H1 (cell line): ENCODE measurements at regions not wholly inside any gene's neighbourhood (a gene's known extent, or its start where the extent isn't known, plus 50 kb on each side); places are given as distances from the start of the nearest gene placed in this dataset.

Experiments used
- TF ChIP-seq, protein P1 (sequence below): fragments of 300-600 bp; sonication (generic); IDR thresholded peaks from 2 replicates; pipeline ENCODE4 v1.7.1; 2012; ENCODE audit warnings: low read length, moderate library complexity, mild to moderate bottlenecking, inconsistent platforms; ENCODE audit not compliant: insufficient replicate concordance

DNA sequence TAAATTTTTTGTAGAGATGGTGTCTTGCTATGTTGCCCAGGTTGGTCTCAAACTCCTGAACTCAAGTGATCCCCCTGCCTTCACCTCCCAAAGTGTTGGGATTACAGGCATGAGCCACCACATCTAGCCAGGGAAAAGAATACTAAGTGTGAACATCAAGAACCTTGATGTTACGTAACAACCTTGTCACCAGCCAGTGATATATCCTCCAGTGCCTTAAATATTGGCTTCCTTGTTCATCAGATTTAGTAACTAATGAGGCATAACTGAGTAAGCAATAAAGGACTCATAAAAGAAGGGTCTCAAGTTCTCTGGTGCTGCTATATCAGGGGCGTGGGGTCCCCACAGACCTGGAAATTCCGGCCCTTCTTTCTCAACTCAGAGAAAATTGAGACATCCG, 60.5 kb upstream of the ENPEP start (continued):
- TF ChIP-seq, protein P1, sequence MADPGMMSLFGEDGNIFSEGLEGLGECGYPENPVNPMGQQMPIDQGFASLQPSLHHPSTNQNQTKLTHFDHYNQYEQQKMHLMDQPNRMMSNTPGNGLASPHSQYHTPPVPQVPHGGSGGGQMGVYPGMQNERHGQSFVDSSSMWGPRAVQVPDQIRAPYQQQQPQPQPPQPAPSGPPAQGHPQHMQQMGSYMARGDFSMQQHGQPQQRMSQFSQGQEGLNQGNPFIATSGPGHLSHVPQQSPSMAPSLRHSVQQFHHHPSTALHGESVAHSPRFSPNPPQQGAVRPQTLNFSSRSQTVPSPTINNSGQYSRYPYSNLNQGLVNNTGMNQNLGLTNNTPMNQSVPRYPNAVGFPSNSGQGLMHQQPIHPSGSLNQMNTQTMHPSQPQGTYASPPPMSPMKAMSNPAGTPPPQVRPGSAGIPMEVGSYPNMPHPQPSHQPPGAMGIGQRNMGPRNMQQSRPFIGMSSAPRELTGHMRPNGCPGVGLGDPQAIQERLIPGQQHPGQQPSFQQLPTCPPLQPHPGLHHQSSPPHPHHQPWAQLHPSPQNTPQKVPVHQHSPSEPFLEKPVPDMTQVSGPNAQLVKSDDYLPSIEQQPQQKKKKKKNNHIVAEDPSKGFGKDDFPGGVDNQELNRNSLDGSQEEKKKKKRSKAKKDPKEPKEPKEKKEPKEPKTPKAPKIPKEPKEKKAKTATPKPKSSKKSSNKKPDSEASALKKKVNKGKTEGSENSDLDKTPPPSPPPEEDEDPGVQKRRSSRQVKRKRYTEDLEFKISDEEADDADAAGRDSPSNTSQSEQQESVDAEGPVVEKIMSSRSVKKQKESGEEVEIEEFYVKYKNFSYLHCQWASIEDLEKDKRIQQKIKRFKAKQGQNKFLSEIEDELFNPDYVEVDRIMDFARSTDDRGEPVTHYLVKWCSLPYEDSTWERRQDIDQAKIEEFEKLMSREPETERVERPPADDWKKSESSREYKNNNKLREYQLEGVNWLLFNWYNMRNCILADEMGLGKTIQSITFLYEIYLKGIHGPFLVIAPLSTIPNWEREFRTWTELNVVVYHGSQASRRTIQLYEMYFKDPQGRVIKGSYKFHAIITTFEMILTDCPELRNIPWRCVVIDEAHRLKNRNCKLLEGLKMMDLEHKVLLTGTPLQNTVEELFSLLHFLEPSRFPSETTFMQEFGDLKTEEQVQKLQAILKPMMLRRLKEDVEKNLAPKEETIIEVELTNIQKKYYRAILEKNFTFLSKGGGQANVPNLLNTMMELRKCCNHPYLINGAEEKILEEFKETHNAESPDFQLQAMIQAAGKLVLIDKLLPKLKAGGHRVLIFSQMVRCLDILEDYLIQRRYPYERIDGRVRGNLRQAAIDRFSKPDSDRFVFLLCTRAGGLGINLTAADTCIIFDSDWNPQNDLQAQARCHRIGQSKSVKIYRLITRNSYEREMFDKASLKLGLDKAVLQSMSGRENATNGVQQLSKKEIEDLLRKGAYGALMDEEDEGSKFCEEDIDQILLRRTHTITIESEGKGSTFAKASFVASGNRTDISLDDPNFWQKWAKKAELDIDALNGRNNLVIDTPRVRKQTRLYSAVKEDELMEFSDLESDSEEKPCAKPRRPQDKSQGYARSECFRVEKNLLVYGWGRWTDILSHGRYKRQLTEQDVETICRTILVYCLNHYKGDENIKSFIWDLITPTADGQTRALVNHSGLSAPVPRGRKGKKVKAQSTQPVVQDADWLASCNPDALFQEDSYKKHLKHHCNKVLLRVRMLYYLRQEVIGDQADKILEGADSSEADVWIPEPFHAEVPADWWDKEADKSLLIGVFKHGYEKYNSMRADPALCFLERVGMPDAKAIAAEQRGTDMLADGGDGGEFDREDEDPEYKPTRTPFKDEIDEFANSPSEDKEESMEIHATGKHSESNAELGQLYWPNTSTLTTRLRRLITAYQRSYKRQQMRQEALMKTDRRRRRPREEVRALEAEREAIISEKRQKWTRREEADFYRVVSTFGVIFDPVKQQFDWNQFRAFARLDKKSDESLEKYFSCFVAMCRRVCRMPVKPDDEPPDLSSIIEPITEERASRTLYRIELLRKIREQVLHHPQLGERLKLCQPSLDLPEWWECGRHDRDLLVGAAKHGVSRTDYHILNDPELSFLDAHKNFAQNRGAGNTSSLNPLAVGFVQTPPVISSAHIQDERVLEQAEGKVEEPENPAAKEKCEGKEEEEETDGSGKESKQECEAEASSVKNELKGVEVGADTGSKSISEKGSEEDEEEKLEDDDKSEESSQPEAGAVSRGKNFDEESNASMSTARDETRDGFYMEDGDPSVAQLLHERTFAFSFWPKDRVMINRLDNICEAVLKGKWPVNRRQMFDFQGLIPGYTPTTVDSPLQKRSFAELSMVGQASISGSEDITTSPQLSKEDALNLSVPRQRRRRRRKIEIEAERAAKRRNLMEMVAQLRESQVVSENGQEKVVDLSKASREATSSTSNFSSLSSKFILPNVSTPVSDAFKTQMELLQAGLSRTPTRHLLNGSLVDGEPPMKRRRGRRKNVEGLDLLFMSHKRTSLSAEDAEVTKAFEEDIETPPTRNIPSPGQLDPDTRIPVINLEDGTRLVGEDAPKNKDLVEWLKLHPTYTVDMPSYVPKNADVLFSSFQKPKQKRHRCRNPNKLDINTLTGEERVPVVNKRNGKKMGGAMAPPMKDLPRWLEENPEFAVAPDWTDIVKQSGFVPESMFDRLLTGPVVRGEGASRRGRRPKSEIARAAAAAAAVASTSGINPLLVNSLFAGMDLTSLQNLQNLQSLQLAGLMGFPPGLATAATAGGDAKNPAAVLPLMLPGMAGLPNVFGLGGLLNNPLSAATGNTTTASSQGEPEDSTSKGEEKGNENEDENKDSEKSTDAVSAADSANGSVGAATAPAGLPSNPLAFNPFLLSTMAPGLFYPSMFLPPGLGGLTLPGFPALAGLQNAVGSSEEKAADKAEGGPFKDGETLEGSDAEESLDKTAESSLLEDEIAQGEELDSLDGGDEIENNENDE, result no peak
